Neural progenitor cell (in vitro differentiated cells): ENCODE measurements at regions not wholly inside any gene's neighbourhood (a gene's known extent, or its start where the extent isn't known, plus 50 kb on each side); places are given as distances from the start of the nearest gene placed in this dataset.

Experiments used
- DNase-seq: peaks from one replicate; pipeline ENCODE4 v3.0.0-alpha.2; 2016; ENCODE audit warnings: low spot score
- H2AFZ ChIP-seq: fragments of 200-600 bp; sonication (generic); replicated peaks from 2 replicates; pipeline ENCODE4 v1.6.1; 2016; ENCODE audit warnings: antibody characterized with exemption
- H3F3A ChIP-seq: fragments of 200-600 bp; sonication (generic); 2 replicates; pipeline ENCODE4 v1.6.1; 2016; ENCODE audit warnings: antibody characterized with exemption, low read depth
- H3K27ac ChIP-seq: fragments of 200-600 bp; sonication (generic); 2 replicates; pipeline ENCODE4 v1.5.1; 2016; ENCODE audit warnings: mild to moderate bottlenecking
- H3K27me3 ChIP-seq: fragments of 200-600 bp; sonication (generic); 2 replicates; pipeline ENCODE4 v1.6.1; 2016; ENCODE audit warnings: mild to moderate bottlenecking, moderate library complexity
- H3K36me3 ChIP-seq: fragments of 200-600 bp; sonication (generic); 2 replicates; pipeline ENCODE4 v1.5.1; 2016
- H3K4me1 ChIP-seq: fragments of 200-600 bp; sonication (generic); 2 replicates; pipeline ENCODE4 v1.6.1; 2016; ENCODE audit warnings: mixed run types
- H3K4me2 ChIP-seq: fragments of 200-600 bp; sonication (generic); 2 replicates; pipeline ENCODE4 v1.6.1; 2016
- H3K4me3 ChIP-seq: fragments of 200-600 bp; sonication (generic); 2 replicates; pipeline ENCODE4 v1.5.1; 2016
- H3K79me2 ChIP-seq: fragments of 200-600 bp; sonication (generic); 2 replicates; pipeline ENCODE4 v1.6.1; 2016; ENCODE audit warnings: low read depth
- H3K9ac ChIP-seq: fragments of 200-600 bp; sonication (generic); 2 replicates; pipeline ENCODE4 v1.6.1; 2016
- H3K9me3 ChIP-seq: fragments of 200-600 bp; sonication (generic); 2 replicates; pipeline ENCODE4 v1.5.1; 2016; ENCODE audit warnings: low read depth
- H4K20me1 ChIP-seq: fragments of 200-600 bp; sonication (generic); 2 replicates; pipeline ENCODE4 v1.6.1; 2016; ENCODE audit warnings: low read depth
- H3K27ac Mint-ChIP-seq: 3 replicates; pipeline ENCODE4 v1.8.0; 2021; ENCODE audit warnings: mixed read lengths
- H3K27me3 Mint-ChIP-seq: 2 replicates; pipeline ENCODE4 v1.8.0; 2022; ENCODE audit warnings: low read depth, mild to moderate bottlenecking, inconsistent platforms, moderate library complexity, mixed read lengths; ENCODE audit not compliant: insufficient read depth
- H3K36me3 Mint-ChIP-seq: 3 replicates; pipeline ENCODE4 v1.8.0; 2021; ENCODE audit warnings: mixed read lengths
- H3K4me1 Mint-ChIP-seq: 3 replicates; pipeline ENCODE4 v1.8.0; 2021; ENCODE audit warnings: mixed read lengths
- H3K4me3 Mint-ChIP-seq: 3 replicates; pipeline ENCODE4 v1.8.0; 2021; ENCODE audit warnings: mild to moderate bottlenecking, moderate library complexity, mixed read lengths
- H3K9me3 Mint-ChIP-seq: 3 replicates; pipeline ENCODE4 v1.8.0; 2020; ENCODE audit warnings: mixed read lengths
- EZH2 ChIP-seq: fragments of 200-600 bp; sonication (generic); IDR thresholded peaks from 2 replicates; pipeline ENCODE4 v1.6.1; 2017; ENCODE audit warnings: antibody characterized with exemption, mild to moderate bottlenecking, moderate library complexity
- EZH2phosphoT487 ChIP-seq: fragments of 200-600 bp; sonication (generic); IDR thresholded peaks from 2 replicates; pipeline ENCODE4 v1.6.1; 2017; ENCODE audit warnings: antibody characterized with exemption
- TF ChIP-seq, protein P1 (sequence below): fragments of 200-600 bp; sonication (generic); IDR thresholded peaks from 2 replicates; pipeline ENCODE4 v1.5.1; 2017; ENCODE audit warnings: antibody characterized with exemption, mild to moderate bottlenecking

DNA sequence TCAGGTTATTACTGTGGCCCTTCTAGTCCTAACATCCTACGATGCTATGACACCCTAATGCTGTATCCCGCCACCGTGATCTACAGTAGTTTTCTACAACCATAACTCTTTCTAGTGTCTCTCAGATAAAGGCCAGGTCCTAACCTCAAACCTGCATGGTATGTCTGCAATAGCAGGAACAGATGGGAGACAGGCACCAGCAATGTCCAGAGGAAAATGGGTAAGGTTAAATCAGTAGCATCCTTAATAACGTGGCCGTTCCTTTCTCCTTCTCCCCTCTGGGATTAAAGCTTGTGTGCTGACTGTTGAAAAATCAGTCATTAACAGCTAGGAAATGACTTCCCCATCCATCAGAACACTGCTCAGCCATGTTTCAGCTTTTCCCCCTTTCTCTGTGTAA is 321.9 kb upstream of the NPVF start:
- no peaks in the 10 kb centered on the region for H3K4me1 ChIP-seq
- H3K4me3 ChIP-seq = no peak overlapping the region
- TF ChIP-seq, protein P1, sequence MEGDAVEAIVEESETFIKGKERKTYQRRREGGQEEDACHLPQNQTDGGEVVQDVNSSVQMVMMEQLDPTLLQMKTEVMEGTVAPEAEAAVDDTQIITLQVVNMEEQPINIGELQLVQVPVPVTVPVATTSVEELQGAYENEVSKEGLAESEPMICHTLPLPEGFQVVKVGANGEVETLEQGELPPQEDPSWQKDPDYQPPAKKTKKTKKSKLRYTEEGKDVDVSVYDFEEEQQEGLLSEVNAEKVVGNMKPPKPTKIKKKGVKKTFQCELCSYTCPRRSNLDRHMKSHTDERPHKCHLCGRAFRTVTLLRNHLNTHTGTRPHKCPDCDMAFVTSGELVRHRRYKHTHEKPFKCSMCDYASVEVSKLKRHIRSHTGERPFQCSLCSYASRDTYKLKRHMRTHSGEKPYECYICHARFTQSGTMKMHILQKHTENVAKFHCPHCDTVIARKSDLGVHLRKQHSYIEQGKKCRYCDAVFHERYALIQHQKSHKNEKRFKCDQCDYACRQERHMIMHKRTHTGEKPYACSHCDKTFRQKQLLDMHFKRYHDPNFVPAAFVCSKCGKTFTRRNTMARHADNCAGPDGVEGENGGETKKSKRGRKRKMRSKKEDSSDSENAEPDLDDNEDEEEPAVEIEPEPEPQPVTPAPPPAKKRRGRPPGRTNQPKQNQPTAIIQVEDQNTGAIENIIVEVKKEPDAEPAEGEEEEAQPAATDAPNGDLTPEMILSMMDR = no peak
- TF ChIP-seq EZH2phosphoT487 (no peak), EZH2 (no peak)
- H3K4me2 ChIP-seq = no peak overlapping the region
- H3K36me3 ChIP-seq = no peaks in the 10 kb centered on the region
- H3K27me3 ChIP-seq = no peaks in the 10 kb centered on the region
- H3K4me1 Mint-ChIP-seq = peaks cover 26% of the 10 kb centered on the region
- H2AFZ ChIP-seq = no peak overlapping the region
- no peaks in the 10 kb centered on the region for H3F3A ChIP-seq
- H3K79me2 ChIP-seq = no peaks in the 10 kb centered on the region
- H4K20me1 ChIP-seq = no peaks in the 10 kb centered on the region
- no peak for DNase-seq
- no peaks in the 10 kb centered on the region for H3K27me3 Mint-ChIP-seq
- no peak overlapping the region for H3K4me3 Mint-ChIP-seq
- no peaks in the 10 kb centered on the region for H3K9me3 ChIP-seq
- no peak overlapping the region for H3K9ac ChIP-seq
- H3K27ac ChIP-seq = no peak overlapping the region
- no peak overlapping the region for H3K27ac Mint-ChIP-seq
- H3K36me3 Mint-ChIP-seq = no peaks in the 10 kb centered on the region
- no peaks in the 10 kb centered on the region for H3K9me3 Mint-ChIP-seq

DNA sequence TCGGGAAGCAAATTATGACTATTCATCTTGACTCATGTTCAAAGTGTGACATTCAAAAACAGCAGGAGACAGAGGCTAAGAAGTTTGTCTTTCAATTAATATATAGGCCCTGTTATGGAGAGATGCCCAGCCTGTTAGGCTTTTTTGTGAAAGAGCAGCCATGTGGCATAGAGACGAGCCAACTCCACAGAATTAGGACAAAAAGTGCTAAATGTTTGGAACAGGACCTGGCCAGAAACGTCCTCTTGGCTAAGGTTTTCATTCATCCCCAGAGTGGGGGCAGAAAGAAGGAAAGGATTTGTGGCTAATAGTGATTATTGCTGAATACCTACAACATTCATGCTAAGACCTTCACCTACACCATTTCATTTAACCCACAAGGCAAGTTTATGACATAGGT is 324.7 kb upstream of the NPVF start:
- peaks cover 40% of the 10 kb centered on the region for H3K4me1 Mint-ChIP-seq
- peaks cover 3% of the 10 kb centered on the region for H3K27me3 Mint-ChIP-seq
- DNase-seq = no peak
- no peak overlapping the region for H3K4me2 ChIP-seq
- H3K27ac ChIP-seq = no peak overlapping the region
- TF ChIP-seq EZH2 = no peak
- no peaks in the 10 kb centered on the region for H3K79me2 ChIP-seq
- H3K27me3 ChIP-seq = no peaks in the 10 kb centered on the region
- no peaks in the 10 kb centered on the region for H3K36me3 Mint-ChIP-seq
- H3K9me3 Mint-ChIP-seq = no peaks in the 10 kb centered on the region
- no peak overlapping the region for H2AFZ ChIP-seq
- peak overlapping the region; percentile 14 for H3K27ac Mint-ChIP-seq
- H3K4me3 Mint-ChIP-seq = no peak overlapping the region
- no peak overlapping the region for H3K4me3 ChIP-seq
- no peaks in the 10 kb centered on the region for H3K9me3 ChIP-seq
- H3K36me3 ChIP-seq = no peaks in the 10 kb centered on the region
- H4K20me1 ChIP-seq = no peaks in the 10 kb centered on the region
- H3K4me1 ChIP-seq = peaks cover 8% of the 10 kb centered on the region
- H3K9ac ChIP-seq = no peak overlapping the region
- no peaks in the 10 kb centered on the region for H3F3A ChIP-seq

DNA sequence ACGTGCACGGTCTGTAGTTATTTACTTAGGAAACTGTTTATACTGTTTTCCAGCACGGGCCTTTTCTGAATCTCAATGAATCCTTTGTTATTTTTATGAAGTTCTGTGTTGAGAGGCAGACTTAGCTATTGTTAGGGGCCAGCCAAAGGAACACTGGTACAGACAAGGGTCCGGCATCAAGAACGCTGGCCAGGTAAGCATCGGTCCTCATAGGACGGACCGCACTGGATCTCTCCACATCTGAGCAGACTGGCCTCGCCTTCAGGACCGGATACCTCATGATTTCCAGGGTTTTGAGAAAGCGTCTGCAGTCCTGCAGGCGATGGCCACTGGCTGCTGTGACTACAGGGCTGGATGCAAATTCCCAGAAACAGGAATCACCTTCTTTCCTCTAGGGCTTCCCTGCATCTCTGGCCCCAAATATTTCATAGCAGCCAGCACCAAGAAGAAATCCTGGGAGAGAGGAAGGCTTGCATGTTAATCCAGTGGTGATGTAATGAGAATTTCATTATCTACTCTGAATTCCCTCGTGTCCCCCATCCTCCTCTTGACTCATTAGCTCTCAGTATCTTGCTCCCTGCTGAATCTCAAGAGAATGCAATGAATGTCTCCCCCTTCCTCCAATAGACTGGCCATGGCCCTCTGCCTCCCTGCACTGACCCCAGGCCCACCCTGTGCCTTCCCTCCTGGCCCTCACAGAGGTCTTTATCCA is 325.4 kb upstream of the NPVF start:
- TF ChIP-seq, protein P1 = no peak
- TF ChIP-seq EZH2phosphoT487 = no peak
- TF ChIP-seq EZH2 = no peak
- Histone ChIP-seq H3K9ac (no peak overlapping the region), H3K79me2 (no peaks in the 10 kb centered on the region), H4K20me1 (no peaks in the 10 kb centered on the region), H2AFZ (peak overlapping the region; percentile 65), H3K4me1 (peaks cover 8% of the 10 kb centered on the region), H3F3A (no peaks in the 10 kb centered on the region), H3K9me3 (peaks cover 2% of the 10 kb centered on the region), H3K36me3 (no peaks in the 10 kb centered on the region), H3K4me2 (no peak overlapping the region), H3K27me3 (no peaks in the 10 kb centered on the region), H3K27ac (no peak overlapping the region), H3K4me3 (no peak overlapping the region)
- no peak overlapping the region for H3K27ac Mint-ChIP-seq
- H3K4me1 Mint-ChIP-seq = peaks cover 38% of the 10 kb centered on the region
- DNase-seq = no peak
- H3K4me3 Mint-ChIP-seq = no peak overlapping the region
- H3K27me3 Mint-ChIP-seq = peaks cover 3% of the 10 kb centered on the region
- H3K9me3 Mint-ChIP-seq = peaks cover 4% of the 10 kb centered on the region
- H3K36me3 Mint-ChIP-seq = no peaks in the 10 kb centered on the region

DNA sequence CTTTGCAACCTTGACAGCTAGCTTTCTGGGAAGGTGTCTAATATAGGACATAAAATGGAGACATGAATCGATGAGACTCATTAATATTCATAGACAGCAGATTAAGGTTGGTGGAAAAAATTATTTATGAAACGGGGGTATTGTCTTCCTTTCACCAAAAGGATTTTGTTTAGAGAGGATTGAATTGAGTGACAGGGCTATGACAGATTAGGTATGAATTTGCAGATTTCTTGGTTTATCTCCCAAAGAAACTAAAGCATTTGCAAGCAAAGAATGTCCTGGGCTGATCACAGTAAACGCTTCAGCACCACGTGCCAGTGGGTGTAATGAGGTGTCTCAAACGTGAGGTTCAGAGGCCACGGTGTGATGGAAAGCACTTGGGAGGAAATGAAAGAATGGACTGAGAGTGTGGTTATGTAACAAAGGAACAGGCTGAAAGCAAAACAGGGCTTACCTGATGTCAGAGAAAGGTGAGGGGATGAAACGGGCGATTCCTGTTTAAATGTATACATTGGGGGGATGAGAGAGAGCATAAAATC is 329.2 kb upstream of the NPVF start:
- TF ChIP-seq, protein P1 = no peak
- no peak for TF ChIP-seq EZH2
- TF ChIP-seq EZH2phosphoT487 = no peak
- Histone ChIP-seq H3K4me2 (no peak overlapping the region), H2AFZ (no peak overlapping the region), H3K27ac (no peak overlapping the region), H3K4me3 (no peak overlapping the region), H3F3A (no peaks in the 10 kb centered on the region), H3K9ac (no peak overlapping the region), H3K79me2 (no peaks in the 10 kb centered on the region), H3K36me3 (no peaks in the 10 kb centered on the region), H3K4me1 (peaks cover 8% of the 10 kb centered on the region), H3K27me3 (no peaks in the 10 kb centered on the region), H4K20me1 (no peaks in the 10 kb centered on the region), H3K9me3 (peaks cover 3% of the 10 kb centered on the region)
- Mint-ChIP-seq H3K4me1 (peaks cover 29% of the 10 kb centered on the region), H3K27ac (peak overlapping the region; percentile 74), H3K27me3 (peaks cover 3% of the 10 kb centered on the region), H3K36me3 (no peaks in the 10 kb centered on the region), H3K9me3 (peaks cover 5% of the 10 kb centered on the region), H3K4me3 (no peak overlapping the region)
- DNase-seq = no peak
